ENCODE measurements at regions not wholly inside any gene's neighbourhood (a gene's known extent, or its start where the extent isn't known, plus 50 kb on each side); places are given as distances from the start of the nearest gene placed in this dataset.

DNA sequence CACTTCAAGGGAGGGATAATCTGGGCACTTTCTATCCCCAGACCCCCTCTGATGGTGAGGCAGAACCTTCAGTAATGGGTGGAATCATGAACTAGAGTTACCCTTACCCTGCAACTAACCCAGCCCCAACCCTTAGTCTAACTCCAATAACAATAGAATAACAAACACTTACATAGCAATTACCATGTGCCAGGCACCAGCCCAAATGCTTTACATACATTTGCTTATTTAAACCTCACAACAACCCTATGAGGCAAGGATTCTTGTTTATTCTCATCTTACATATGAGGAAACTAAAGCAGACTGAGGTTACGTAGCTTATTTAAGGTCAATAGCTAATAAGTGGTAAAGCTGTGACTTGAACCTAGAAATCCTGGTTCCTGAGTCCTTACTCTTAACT, 132.8 kb downstream of the CYP26B1 start:
- Histone ChIP-seq H3K9me3 (no peaks in the 10 kb centered on the region), H3K36me3 (no peaks in the 10 kb centered on the region), H3K27me3 (no peaks in the 10 kb centered on the region), H3K4me1 (no peaks in the 10 kb centered on the region), H3K27ac (no peak overlapping the region), H3K4me3 (no peak overlapping the region)
- TF ChIP-seq, protein P1, sequence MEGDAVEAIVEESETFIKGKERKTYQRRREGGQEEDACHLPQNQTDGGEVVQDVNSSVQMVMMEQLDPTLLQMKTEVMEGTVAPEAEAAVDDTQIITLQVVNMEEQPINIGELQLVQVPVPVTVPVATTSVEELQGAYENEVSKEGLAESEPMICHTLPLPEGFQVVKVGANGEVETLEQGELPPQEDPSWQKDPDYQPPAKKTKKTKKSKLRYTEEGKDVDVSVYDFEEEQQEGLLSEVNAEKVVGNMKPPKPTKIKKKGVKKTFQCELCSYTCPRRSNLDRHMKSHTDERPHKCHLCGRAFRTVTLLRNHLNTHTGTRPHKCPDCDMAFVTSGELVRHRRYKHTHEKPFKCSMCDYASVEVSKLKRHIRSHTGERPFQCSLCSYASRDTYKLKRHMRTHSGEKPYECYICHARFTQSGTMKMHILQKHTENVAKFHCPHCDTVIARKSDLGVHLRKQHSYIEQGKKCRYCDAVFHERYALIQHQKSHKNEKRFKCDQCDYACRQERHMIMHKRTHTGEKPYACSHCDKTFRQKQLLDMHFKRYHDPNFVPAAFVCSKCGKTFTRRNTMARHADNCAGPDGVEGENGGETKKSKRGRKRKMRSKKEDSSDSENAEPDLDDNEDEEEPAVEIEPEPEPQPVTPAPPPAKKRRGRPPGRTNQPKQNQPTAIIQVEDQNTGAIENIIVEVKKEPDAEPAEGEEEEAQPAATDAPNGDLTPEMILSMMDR (IDR thresholded peaks at IDR 0.05) = no peak
- no peak for TF ChIP-seq EP300 (IDR thresholded peaks at IDR 0.05)
- TF ChIP-seq POLR2A (IDR thresholded peaks at IDR 0.05) = no peak
- WGBS, 2 donors = 90 to 97% methylated on average over 1 of the region's 1 CpG
- no peak for DNase-seq (ENCODE audit: low spot score in 2 of 2)

DNA sequence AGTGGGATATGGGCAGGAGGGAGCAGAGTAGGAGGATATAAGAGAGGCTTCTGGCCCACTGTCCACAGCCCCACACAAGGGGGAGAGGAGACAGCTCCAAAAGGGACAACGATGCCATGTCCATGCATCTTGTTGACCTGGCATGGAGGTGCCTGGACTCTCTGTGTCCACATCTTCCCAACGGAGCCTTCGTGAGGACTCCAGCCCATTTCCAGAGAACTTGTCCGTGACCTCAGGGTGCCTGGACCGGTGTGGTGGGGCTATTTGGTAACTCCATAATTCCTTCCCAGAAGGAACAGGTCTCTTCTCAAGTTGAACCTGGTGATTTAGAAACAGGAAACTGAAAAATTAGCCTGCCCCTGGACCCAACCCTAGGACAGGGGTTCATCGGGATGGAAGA, 133.9 kb downstream of the CYP26B1 start:
- no peak overlapping the region for H3K4me3 ChIP-seq
- H3K9me3 ChIP-seq = no peaks in the 10 kb centered on the region
- H3K27me3 ChIP-seq = no peaks in the 10 kb centered on the region
- no peaks in the 10 kb centered on the region for H3K4me1 ChIP-seq
- H3K27ac ChIP-seq = no peak overlapping the region
- TF ChIP-seq POLR2A (IDR thresholded peaks at IDR 0.05) (no peak), EP300 (IDR thresholded peaks at IDR 0.05) (no peak)
- TF ChIP-seq, protein P1 (IDR thresholded peaks at IDR 0.05) = no peak
- H3K36me3 ChIP-seq = no peaks in the 10 kb centered on the region
- 95 to 97% methylated on average over 6 of the region's 6 CpGs for WGBS, 2 donors
- DNase-seq (ENCODE audit: low spot score in 2 of 2) = no peak

DNA sequence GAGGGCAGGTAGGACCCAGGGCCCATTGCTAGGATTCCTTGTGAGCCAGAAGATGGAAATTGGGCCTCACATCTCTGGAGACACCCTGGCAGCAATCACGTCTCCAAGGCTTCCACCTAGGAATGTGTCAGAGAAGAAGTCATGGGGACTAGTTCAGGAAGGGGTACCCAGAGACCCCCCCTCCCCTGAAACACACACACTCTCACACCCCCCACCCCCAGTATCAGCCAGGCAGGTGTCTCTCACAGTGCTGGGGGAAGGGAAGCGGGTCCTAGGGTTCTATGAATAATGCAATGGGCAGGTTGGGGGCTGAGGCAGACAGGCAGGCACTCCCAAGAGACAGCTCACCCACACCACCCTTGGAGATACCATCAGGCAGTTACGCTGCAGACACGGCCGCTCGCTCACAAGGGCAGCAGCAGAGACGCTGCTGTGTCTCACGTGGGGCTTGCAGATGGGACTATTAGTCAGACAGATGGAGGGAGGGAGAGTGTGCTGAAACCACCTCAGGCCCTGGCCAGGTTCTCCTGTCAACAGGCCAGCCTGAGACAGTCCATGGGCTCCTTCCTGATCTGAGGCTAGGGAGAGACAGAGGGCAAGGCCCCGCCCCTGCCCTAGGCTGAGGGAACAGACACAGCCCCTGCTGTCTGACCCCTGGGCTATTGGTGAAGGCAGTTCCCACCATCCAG, 134.6 kb downstream of the CYP26B1 start:
- Histone ChIP-seq H3K4me1 (no peaks in the 10 kb centered on the region), H3K4me3 (no peak overlapping the region), H3K9me3 (no peaks in the 10 kb centered on the region), H3K27me3 (no peaks in the 10 kb centered on the region), H3K36me3 (no peaks in the 10 kb centered on the region), H3K27ac (no peak overlapping the region)
- 74 to 84% methylated on average over 6 to 9 of the region's 9 CpGs for WGBS, 2 donors
- DNase-seq (ENCODE audit: low spot score in 2 of 2) = no peak
- no peak for TF ChIP-seq EP300 (IDR thresholded peaks at IDR 0.05)
- TF ChIP-seq, protein P1 (IDR thresholded peaks at IDR 0.05) = no peak
- TF ChIP-seq POLR2A (IDR thresholded peaks at IDR 0.05) = no peak

DNA sequence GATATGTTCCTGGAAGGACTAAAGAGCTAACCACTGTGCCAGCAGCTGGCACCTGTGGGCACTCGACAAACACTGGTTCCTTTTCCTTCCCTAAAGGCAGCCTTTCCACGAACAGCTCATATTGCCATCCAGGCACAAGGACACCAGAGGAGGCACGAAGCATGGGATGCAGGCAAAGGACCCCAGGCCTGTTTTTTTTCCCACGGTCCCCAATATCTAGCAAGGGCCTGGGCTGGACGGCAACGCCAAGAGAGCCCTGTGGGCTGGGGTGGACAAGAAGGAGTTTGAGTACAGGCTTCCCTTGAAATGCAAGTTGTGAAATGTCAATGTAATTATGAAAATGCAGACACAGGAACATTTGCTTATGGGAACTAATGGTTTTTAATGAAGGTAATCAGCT, 135.9 kb downstream of the CYP26B1 start:
- DNase-seq (ENCODE audit: low spot score in 2 of 2) = no peak
- WGBS, 2 donors = 82 to 89% methylated on average over 6 of the region's 6 CpGs

DNA sequence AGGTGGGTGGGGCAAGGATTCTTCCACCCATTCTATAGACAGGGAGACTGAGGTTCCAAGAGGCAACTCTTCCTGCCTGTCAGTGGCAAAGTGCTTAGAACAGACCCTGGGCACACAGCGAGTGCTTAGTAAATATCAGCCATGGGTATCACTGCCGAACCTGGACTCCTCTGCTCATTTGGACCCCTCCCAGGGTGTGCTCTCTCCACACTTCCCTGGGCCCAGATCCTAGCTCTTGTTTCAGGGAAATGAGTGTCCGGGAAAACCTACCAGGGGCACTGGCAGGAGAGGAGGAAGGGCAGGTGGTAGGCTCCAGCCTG, 136.3 kb downstream of the CYP26B1 start:
- H3K27me3 ChIP-seq = no peaks in the 10 kb centered on the region
- no peak overlapping the region for H3K4me3 ChIP-seq
- H3K27ac ChIP-seq = no peak overlapping the region
- no peaks in the 10 kb centered on the region for H3K9me3 ChIP-seq
- no peak for DNase-seq (ENCODE audit: low spot score in 2 of 2)
- no peaks in the 10 kb centered on the region for H3K36me3 ChIP-seq
- 93 to 94% methylated on average over 3 of the region's 3 CpGs for WGBS, 2 donors
- no peaks in the 10 kb centered on the region for H3K4me1 ChIP-seq
- TF ChIP-seq EP300 (IDR thresholded peaks at IDR 0.05) (no peak), POLR2A (IDR thresholded peaks at IDR 0.05) (no peak)
- TF ChIP-seq, protein P1 (IDR thresholded peaks at IDR 0.05) = no peak

More for the DNA sequence above, 135.9 kb downstream of the CYP26B1 start:
- Histone ChIP-seq H3K9me3 (no peaks in the 10 kb centered on the region), H3K27ac (no peak overlapping the region), H3K27me3 (no peaks in the 10 kb centered on the region), H3K4me3 (no peak overlapping the region), H3K36me3 (no peaks in the 10 kb centered on the region), H3K4me1 (no peaks in the 10 kb centered on the region)
- no peak for TF ChIP-seq EP300 (IDR thresholded peaks at IDR 0.05)

Data from tibial nerve (tissue), 4 donors.